ENCODE measurements at regions not wholly inside any gene's neighbourhood (a gene's known extent, or its start where the extent isn't known, plus 50 kb on each side); places are given as distances from the start of the nearest gene placed in this dataset.

GRCh38 chr21:39082656-39083376 is 100.4 kb downstream of the PSMG1 start:
- H3K9ac ChIP-seq (ENCODE audit: control insufficient read depth, insufficient read depth, low read length), result no peak overlapping the region
- in situ Hi-C loops (cut with MboI), result no loop called here
- no peak overlapping the region for H2AFZ ChIP-seq (ENCODE audit: control insufficient read depth, low read depth, low read length)
- no peaks in the 10 kb centered on the region for H3K9me3 ChIP-seq (replicated peaks; ENCODE audit: control insufficient read depth, insufficient read depth, low read length)
- ChIA-PET SMC1A (ENCODE audit: uncharacterized antibody, unreplicated experiment) (interaction anchor here (0.6 kb wide), 1 partner anchor 480 kb away, joined by 3 read pairs; no protein-coding TSS in a partner anchor), POLR2A (no interaction called here), CTCF (no interaction called here), RAD21 (ENCODE audit: unreplicated experiment) (no interaction called here)
- intact Hi-C loops (cut with micrococcal nuclease; ENCODE audit: unreplicated experiment), result no loop called here
- DNase-seq (ENCODE audit: low read depth, low spot score), result no peak
- no peaks in the 10 kb centered on the region for H3K36me3 ChIP-seq (ENCODE audit: control insufficient read depth in 2 of 2, insufficient read depth in 2 of 2, low read length in 1 of 2)
- TF ChIP-seq RELB (IDR thresholded peaks at IDR 0.05; ENCODE audit: low read depth) (no peak), SIX5 (IDR thresholded peaks at IDR 0.05; ENCODE audit: low read depth, low read length, severe bottlenecking) (no peak), ZNF24 (IDR thresholded peaks at IDR 0.05) (no peak), MEF2A (IDR thresholded peaks at IDR 0.05; ENCODE audit: insufficient read depth, low read depth, low read length) (no peak), ZNF217 (IDR thresholded peaks at IDR 0.05) (no peak), RCOR1 (conservative IDR thresholded peaks at IDR 0.05; ENCODE audit: low read depth, low read length) (no peak), CEBPZ (IDR thresholded peaks at IDR 0.05; ENCODE audit: low read depth, low read length) (no peak), ZBTB33 (IDR thresholded peaks at IDR 0.05) (no peak), PAX5 (IDR thresholded peaks at IDR 0.05; ENCODE audit: borderline replicate concordance, low read depth, low read length) (no peak)
- no peak for FAIRE-seq
- peaks cover 0 to 3% of the 10 kb centered on the region in 2 experiments; a peak in 2 of 4 replicates for H3K27me3 ChIP-seq (replicated peaks in 1 of 2; ENCODE audit: control insufficient read depth in 2 of 2, insufficient read depth in 2 of 2, low read length in 1 of 2)
- H3K27ac ChIP-seq (ENCODE audit: control insufficient read depth, insufficient read depth), result no peak overlapping the region
- H3K79me2 ChIP-seq (ENCODE audit: control insufficient read depth, insufficient read depth, low read length), result no peaks in the 10 kb centered on the region
- H3K4me3 ChIP-seq, result no peak overlapping the region
- WGBS (ENCODE audit: insufficient coverage, insufficient replicate concordance, low lambda C conversion rate, missing lambda C conversion rate), result 40% methylated on average over 23 of the region's 24 CpGs
- BruUV-seq (replicated peaks), result no TSS peak
- H3K4me1 ChIP-seq (ENCODE audit: control insufficient read depth, insufficient read depth, low read length), result no peaks in the 10 kb centered on the region
- ATAC-seq, result no peak
- H4K20me1 ChIP-seq (ENCODE audit: control insufficient read depth, insufficient read depth), result no peaks in the 10 kb centered on the region
- no peak overlapping the region for H3K4me2 ChIP-seq (ENCODE audit: control insufficient read depth, insufficient read depth)

All from GM12878 (cell line).